HG02870 (cell line): ENCODE measurements at regions not wholly inside any gene's neighbourhood (a gene's known extent, or its start where the extent isn't known, plus 50 kb on each side); places are given as distances from the start of the nearest gene placed in this dataset.

Source experiments
- ATAC-seq: cut with Tn5 transposase; IDR thresholded peaks from one replicate; pipeline ENCODE4 v1.9.1; 2021; ENCODE audit warnings: mild to moderate bottlenecking, moderate library complexity; ENCODE audit not compliant: unreplicated experiment

DNA sequence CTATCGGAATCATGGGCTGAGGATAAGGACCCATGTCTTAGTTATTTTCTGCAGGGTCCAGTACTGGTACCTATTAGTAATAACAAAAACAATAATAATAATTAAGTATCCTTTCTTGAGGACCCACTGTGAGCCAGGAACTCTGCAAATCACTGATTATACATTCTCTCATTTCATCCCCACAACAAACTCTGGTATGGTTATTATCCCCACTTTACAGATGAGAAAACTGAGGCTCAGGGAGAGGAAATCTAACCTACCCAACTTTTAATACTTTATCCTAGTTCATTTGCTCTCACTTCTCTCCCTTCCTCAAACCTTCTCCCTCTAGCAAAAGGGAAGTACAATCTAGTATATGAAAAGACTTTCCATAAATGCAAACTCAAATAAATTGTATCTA lies 528.4 kb upstream of the PROK2 start:
- no peak for ATAC-seq

DNA sequence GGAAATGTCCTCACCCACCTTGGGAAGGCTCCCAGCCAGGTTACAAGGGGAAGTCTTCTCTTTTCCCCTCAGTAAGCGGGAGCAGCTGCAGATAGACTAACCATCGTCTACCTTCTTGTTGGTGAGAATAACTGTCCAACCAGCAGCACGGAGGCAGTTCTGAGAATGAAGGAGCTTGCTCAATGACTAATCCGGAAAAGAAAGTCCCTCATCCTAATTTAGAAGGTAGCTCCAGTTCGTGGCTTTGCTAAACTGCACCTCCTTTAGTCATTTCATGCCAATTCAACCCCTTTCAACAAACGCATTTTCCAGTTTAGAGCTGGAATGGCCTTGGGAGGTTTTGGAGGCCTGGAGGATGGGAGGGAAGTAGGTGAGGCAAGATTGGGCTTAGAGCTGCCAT lies 527.4 kb upstream of the PROK2 start:
- ATAC-seq: peak; percentile 46

DNA sequence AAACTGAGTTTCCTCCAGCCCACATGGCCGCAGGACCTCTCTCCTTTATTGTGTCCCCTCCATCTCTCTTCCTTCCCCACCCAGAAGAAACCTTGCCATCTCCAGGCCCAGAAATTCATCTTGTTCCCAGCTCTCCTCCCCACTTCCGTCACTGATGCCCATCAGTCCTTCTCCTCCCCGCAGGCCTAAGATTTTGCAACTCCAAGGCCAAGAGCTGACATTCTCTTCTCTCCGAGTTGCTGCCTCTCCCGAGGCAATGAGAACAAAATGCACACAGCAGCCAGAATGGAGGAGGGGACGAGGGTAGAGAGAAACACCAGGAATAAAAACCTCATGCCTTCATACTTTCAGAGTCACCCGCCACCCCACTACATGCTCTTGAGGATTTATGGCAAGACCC lies 526.5 kb upstream of the PROK2 start:
- ATAC-seq: no peak

GRCh38 chr3:72310419-72311380 lies 525.8 kb upstream of the PROK2 start:
- ATAC-seq: peak; percentile 78

- no peak for ATAC-seq
These were observed 524.9 kb upstream of the PROK2 start for GRCh38 chr3:72309661-72310418.

DNA sequence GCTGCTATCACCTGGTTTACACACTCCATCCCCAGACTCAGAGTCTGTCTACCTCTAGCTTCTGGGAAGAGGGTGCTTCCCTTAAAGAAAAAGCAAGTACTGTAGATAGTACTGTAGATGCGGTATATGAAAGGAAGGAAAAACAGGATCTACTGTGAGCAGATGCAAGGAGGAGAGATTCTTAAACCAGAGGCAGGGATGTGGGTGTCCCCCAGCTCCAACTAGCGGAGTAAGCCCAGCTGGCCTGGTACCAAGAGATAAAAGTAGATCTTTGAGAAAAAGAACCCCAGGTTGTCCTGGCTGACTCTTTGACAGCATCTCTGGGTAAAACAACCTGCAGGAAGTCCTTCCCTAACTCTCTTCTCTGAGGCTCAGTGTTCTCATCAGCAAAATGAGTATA lies 523.7 kb upstream of the PROK2 start:
- ATAC-seq: no peak

- ATAC-seq: no peak
These were observed 522.6 kb upstream of the PROK2 start for GRCh38 chr3:72307438-72308115.

DNA sequence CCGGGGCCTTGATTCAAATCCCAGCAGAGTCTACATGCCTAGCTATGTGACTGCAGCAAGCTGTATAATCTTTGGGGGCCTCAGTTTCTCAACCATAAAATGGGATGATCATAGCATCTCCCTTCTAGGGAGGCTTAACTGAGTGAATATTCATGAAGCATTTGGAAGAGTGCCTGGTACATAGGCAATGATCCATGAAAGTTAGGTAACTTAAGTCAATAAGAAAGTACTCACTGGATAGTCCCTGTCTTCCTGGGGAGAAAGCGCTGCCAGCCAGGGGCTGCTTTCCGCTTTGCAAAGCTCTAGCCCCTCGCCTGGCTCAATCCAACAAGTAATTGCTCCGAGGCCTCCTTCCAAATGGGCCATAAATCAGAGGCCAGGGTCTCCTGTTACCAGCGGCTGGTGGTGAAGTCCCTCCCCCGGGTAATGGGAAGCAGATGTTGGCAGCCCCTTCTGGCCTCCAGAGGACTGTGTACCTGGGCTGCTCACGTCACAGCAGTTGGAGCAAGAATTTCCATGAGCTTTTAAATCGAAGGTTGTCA lies 521.9 kb upstream of the PROK2 start:
- ATAC-seq: no peak

GRCh38 chr3:72303926-72304325 lies 519.0 kb upstream of the PROK2 start:
- no peak for ATAC-seq

- ATAC-seq: no peak
These were observed 516.8 kb upstream of the PROK2 start for GRCh38 chr3:72301779-72302178.

DNA sequence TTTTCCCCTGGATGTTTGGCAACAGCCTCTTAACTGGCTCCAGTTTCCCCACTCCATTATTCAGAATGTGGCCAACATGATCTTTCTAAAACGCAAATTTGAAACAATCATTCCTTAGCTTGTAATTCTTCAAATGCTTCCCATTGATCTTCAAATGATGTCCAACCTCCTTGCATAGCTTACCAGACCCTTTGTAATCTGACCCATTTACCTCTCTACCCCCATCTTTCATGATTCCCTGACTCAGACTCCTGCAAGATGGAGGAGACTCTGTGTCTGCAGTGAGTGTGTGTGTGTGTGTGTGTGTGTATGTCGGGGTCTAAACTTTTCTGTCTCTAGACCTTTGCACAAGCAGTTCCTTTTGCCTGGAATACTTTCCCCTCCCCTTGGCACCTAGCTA lies 515.7 kb upstream of the PROK2 start:
- ATAC-seq: no peak

- no peak for ATAC-seq
These were observed 514.9 kb upstream of the PROK2 start for GRCh38 chr3:72299823-72300222.

DNA sequence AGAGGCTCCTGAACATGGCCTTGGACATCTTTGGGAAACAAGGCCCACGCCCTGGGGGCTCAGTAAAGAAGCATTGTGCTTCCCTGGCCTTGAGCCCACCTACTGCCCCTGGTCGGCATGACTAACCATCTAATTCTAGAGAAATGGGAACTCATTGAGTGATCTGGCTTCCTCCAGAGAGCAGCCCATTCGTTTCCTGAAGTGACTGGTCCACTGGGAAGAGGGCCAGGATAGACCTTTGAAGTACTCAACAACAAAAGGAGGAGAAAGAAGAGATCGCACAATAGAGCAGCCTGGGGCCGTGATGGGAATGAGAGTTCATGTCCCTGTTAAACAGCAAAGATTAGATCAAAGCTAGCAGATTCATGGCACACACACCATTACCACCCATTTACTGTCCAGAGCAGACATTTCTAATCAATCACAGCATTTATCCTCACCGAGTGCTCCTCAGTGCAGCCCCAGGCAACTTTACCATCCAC lies 514.4 kb upstream of the PROK2 start:
- ATAC-seq: no peak

DNA sequence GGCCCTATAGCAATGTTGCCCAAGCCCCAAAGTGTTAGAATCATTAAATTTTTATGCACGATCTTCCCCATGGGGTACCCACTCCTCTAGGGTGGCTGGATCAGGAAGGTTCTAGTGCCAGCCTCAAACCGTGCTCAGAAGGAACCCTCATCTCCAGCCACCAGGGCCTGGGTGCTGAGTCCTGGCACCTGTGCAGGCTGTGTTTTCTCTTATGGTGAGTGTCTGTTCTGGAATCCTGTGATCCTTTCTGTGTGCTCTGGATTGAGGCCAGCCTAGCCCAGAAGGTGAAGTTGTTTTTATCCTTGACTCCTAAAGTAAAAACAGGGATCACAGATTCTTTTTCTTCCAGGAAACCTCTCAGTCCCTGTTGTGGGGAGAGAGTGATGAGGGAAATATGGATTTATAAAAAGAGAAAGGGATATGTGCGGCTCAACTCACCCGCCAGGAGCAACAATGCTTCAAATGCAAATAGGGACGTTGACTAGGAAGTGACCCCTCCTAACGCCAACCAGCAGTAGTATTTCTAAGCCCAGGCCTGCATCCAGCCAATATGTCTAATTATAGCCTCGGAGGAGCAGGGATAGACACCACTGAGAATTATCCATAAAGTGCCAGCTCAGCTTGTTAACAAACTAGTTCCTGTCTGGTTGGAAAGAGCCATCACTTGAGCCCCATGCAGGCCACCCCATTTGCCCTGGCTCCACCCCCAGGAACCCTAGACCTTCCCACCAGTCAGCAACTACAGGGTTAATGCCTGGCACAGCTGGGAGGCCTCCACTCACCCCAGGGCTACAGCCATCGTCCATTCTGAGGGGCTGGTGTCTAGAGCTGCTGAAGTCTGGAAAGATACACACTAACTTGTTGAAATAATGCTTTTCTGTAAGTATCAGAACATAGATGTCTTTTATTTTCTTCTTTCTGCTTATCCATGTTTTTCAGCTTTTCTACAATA lies 513.5 kb upstream of the PROK2 start:
- ATAC-seq: no peak

DNA sequence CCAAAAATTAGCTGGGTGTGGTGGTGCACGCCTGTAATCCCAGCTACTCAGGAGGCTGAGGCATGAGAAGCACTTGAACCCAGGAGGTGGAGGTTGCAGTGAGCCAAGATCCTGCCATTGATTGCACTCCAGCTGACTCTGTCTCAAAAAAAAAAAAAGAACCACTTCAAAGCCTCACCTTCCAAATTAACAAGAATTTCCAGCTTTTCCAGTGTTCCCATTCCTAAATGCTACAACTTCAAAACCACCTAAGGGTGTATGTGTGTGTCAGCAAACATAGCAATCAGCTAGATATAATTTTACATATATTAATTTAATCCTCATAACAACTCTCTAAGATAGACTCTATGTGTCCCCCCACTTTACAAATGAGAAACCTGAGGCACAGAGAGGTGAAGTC lies 512.5 kb upstream of the PROK2 start:
- ATAC-seq: no peak

DNA sequence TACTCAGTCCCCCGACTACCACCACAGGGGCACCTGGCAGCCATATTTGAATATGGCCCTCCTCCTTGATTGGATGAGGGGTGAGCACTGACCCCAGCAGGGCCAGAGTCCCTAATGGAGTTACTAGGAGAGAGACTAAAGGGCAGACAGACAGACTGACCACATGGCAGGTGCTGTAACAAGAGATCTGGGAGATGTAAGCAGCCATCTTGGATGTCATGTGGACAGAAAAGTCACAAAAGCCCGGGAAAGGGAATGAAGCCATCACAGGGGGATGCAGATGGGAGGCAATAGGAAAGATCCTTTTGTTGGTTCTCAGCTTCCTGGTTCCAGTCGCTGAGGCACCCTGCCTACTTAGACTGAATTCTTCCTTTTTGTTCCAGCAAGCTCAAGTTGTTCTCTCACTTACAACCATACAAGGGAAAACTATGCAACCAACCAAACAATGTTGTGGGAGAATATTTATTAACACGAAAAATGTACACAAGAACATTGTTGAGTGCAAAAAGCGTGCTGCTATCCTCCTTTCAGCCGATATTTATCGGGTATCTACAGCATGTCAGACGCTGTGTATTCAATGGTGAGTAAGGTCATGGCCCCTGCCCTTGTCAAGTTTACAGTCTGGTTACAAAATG lies 511.6 kb upstream of the PROK2 start:
- ATAC-seq: no peak

GRCh38 chr3:72295962-72296450 lies 511.1 kb upstream of the PROK2 start:
- ATAC-seq: no peak

DNA sequence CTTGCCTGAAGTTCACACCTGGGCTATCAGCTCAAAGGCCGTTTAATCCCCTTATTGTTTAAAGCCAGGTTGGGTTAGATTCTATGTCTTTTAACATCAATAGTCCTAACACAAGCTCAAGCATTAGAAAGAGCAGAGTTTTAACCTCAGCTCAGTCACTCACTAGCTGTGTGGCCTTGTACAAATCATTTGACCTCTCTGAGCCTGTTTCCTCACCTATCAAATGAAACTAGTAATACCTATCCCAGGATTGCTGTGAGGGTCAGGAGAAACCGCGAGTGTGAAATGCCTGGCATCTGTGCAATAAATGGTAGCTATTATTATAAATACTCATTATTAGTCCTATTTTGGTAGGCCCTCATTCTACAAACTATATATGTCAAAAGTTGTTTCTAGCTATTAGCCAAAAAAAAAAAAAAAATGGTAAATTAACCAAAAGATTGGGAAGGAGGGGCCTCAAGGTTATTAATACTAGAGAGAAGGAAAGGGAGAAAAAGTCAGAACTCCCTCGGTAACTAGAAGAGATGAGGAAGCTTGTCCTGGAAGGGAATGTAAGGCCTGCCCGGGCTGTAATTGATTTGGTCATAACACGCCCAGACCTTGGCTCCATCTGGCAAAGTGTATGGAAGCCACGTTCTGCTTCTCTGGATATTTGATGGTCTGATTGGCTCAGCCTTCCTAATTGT lies 510.5 kb upstream of the PROK2 start:
- no peak for ATAC-seq
